Central memory CD8-positive, alpha-beta T cell (primary cell): ENCODE measurements at regions not wholly inside any gene's neighbourhood (a gene's known extent, or its start where the extent isn't known, plus 50 kb on each side); places are given as distances from the start of the nearest gene placed in this dataset.
A peak's percentile ranks its signal among the peaks of the same experiment; 100 is the strongest.

ENCODE experiments used
- ATAC-seq: fragments of 150-1000 bp; cut with Tn5 transposase; replicated peaks from 2 replicates; pipeline ENCODE4 v1.10.0; 2022; ENCODE audit warnings: mild to moderate bottlenecking, moderate FRiP score, moderate number of reproducible peaks; ENCODE audit not compliant: poor library complexity, severe bottlenecking; ENCODE audit errors: extremely low read depth
- DNase-seq, 2 donors: peaks; one replicate each; pipeline ENCODE4 v3.0.0; 2021; ENCODE audit warnings: low spot score in 2 of 2
- H3K27ac Mint-ChIP-seq: one replicate; pipeline ENCODE4 v1.8.0; 2022; ENCODE audit warnings: low read depth, mild to moderate bottlenecking, moderate library complexity, mixed read lengths
- H3K27me3 Mint-ChIP-seq: one replicate; pipeline ENCODE4 v1.8.0; 2022; ENCODE audit warnings: mixed read lengths
- H3K36me3 Mint-ChIP-seq: one replicate; pipeline ENCODE4 v1.8.0; 2022; ENCODE audit warnings: mild to moderate bottlenecking, moderate library complexity, mixed read lengths; ENCODE audit not compliant: insufficient read depth
- H3K4me1 Mint-ChIP-seq: one replicate; pipeline ENCODE4 v1.8.0; 2022; ENCODE audit warnings: mixed read lengths
- H3K4me3 Mint-ChIP-seq: one replicate; pipeline ENCODE4 v1.8.0; 2022; ENCODE audit warnings: mild to moderate bottlenecking, moderate library complexity, mixed read lengths
- H3K9me3 Mint-ChIP-seq: one replicate; pipeline ENCODE4 v1.8.0; 2022; ENCODE audit warnings: mixed read lengths

GRCh38 chr6:129967427-129967826, 51.0 kb upstream of the L3MBTL3 start:
- Mint-ChIP-seq H3K9me3 (peaks cover 5% of the 10 kb centered on the region), H3K36me3 (no peaks in the 10 kb centered on the region), H3K4me1 (no peaks in the 10 kb centered on the region), H3K27ac (no peak overlapping the region), H3K4me3 (no peak overlapping the region), H3K27me3 (peaks cover 39% of the 10 kb centered on the region)
- DNase-seq (no peak), ATAC-seq (no peak)

- peaks cover 39% of the 10 kb centered on the region for H3K27me3 Mint-ChIP-seq
- ATAC-seq: no peak
Observed at GRCh38 chr6:129966125-129966524, 52.3 kb upstream of the L3MBTL3 start.

GRCh38 chr6:129965096-129965495, 53.3 kb upstream of the L3MBTL3 start:
- H3K27ac Mint-ChIP-seq: no peak overlapping the region
- H3K4me1 Mint-ChIP-seq: no peaks in the 10 kb centered on the region
- DNase-seq (no peak), ATAC-seq (no peak)
- H3K9me3 Mint-ChIP-seq: peaks cover 5% of the 10 kb centered on the region
- H3K4me3 Mint-ChIP-seq: no peak overlapping the region
- no peaks in the 10 kb centered on the region for H3K36me3 Mint-ChIP-seq
- peaks cover 34% of the 10 kb centered on the region for H3K27me3 Mint-ChIP-seq

More at GRCh38 chr6:129966125-129966524, 52.3 kb upstream of the L3MBTL3 start:
- peaks cover 5% of the 10 kb centered on the region for H3K9me3 Mint-ChIP-seq
- no peaks in the 10 kb centered on the region for H3K4me1 Mint-ChIP-seq
- H3K27ac Mint-ChIP-seq: no peak overlapping the region
- no peaks in the 10 kb centered on the region for H3K36me3 Mint-ChIP-seq
- H3K4me3 Mint-ChIP-seq: no peak overlapping the region
- no peak for DNase-seq

- no peaks in the 10 kb centered on the region for H3K4me1 Mint-ChIP-seq
- H3K36me3 Mint-ChIP-seq: no peaks in the 10 kb centered on the region
- ATAC-seq: no peak
Observed at GRCh38 chr6:129959358-129959930, 58.9 kb upstream of the L3MBTL3 start.

GRCh38 chr6:129957941-129958898, 60.2 kb upstream of the L3MBTL3 start:
- Mint-ChIP-seq H3K9me3 (no peaks in the 10 kb centered on the region), H3K27me3 (peaks cover 3% of the 10 kb centered on the region), H3K4me1 (no peaks in the 10 kb centered on the region), H3K4me3 (no peak overlapping the region), H3K27ac (peak overlapping the region; percentile 55), H3K36me3 (no peaks in the 10 kb centered on the region)
- DNase-seq (no peak), ATAC-seq (peak; percentile 3)

More at GRCh38 chr6:129959358-129959930, 58.9 kb upstream of the L3MBTL3 start:
- no peak for DNase-seq
- Mint-ChIP-seq H3K4me3 (no peak overlapping the region), H3K27me3 (peaks cover 16% of the 10 kb centered on the region), H3K27ac (no peak overlapping the region), H3K9me3 (peaks cover 5% of the 10 kb centered on the region)

- DNase-seq (no peak), ATAC-seq (no peak)
- no peaks in the 10 kb centered on the region for H3K9me3 Mint-ChIP-seq
- no peak overlapping the region for H3K27ac Mint-ChIP-seq
- no peaks in the 10 kb centered on the region for H3K36me3 Mint-ChIP-seq
- no peaks in the 10 kb centered on the region for H3K4me1 Mint-ChIP-seq
- H3K27me3 Mint-ChIP-seq: peaks cover 9% of the 10 kb centered on the region
- H3K4me3 Mint-ChIP-seq: no peak overlapping the region
Observed at GRCh38 chr6:129955584-129955983, 62.8 kb upstream of the L3MBTL3 start.

- Mint-ChIP-seq H3K4me1 (no peaks in the 10 kb centered on the region), H3K27me3 (peaks cover 9% of the 10 kb centered on the region), H3K27ac (no peak overlapping the region), H3K4me3 (no peak overlapping the region), H3K9me3 (no peaks in the 10 kb centered on the region), H3K36me3 (no peaks in the 10 kb centered on the region)
- DNase-seq (no peak), ATAC-seq (no peak)
Observed at GRCh38 chr6:129954749-129955431, 63.5 kb upstream of the L3MBTL3 start.

GRCh38 chr6:129947797-129948196, 70.6 kb upstream of the L3MBTL3 start:
- Mint-ChIP-seq H3K4me1 (no peaks in the 10 kb centered on the region), H3K9me3 (no peaks in the 10 kb centered on the region), H3K4me3 (no peak overlapping the region), H3K36me3 (no peaks in the 10 kb centered on the region), H3K27me3 (peaks cover 31% of the 10 kb centered on the region), H3K27ac (no peak overlapping the region)
- ATAC-seq (no peak), DNase-seq (no peak)

GRCh38 chr6:129946439-129947140, 71.8 kb upstream of the L3MBTL3 start:
- no peak overlapping the region for H3K4me3 Mint-ChIP-seq
- peaks cover 23% of the 10 kb centered on the region for H3K27me3 Mint-ChIP-seq
- no peak for ATAC-seq
- no peaks in the 10 kb centered on the region for H3K4me1 Mint-ChIP-seq
- H3K27ac Mint-ChIP-seq: no peak overlapping the region
- H3K9me3 Mint-ChIP-seq: no peaks in the 10 kb centered on the region
- H3K36me3 Mint-ChIP-seq: no peaks in the 10 kb centered on the region
- DNase-seq: no peak

GRCh38 chr6:129943637-129944271, 74.6 kb upstream of the L3MBTL3 start:
- no peaks in the 10 kb centered on the region for H3K36me3 Mint-ChIP-seq
- ATAC-seq: no peak
- no peaks in the 10 kb centered on the region for H3K4me1 Mint-ChIP-seq
- H3K27me3 Mint-ChIP-seq: peaks cover 46% of the 10 kb centered on the region
- no peak for DNase-seq
- H3K9me3 Mint-ChIP-seq: no peaks in the 10 kb centered on the region
- no peak overlapping the region for H3K27ac Mint-ChIP-seq
- no peak overlapping the region for H3K4me3 Mint-ChIP-seq

GRCh38 chr6:129940454-129941195, 77.8 kb upstream of the L3MBTL3 start:
- Mint-ChIP-seq H3K4me1 (no peaks in the 10 kb centered on the region), H3K27ac (no peak overlapping the region), H3K36me3 (no peaks in the 10 kb centered on the region), H3K4me3 (no peak overlapping the region), H3K27me3 (peaks cover 51% of the 10 kb centered on the region), H3K9me3 (no peaks in the 10 kb centered on the region)
- ATAC-seq (no peak), DNase-seq (no peak)
